IPS DF 6.9 (cell line): ENCODE measurements at regions not wholly inside any gene's neighbourhood (a gene's known extent, or its start where the extent isn't known, plus 50 kb on each side); places are given as distances from the start of the nearest gene placed in this dataset.

Source experiments
- DNase-seq: peaks from one replicate; pipeline ENCODE4 v3.0.0-alpha.2; 2013; ENCODE audit warnings: low read depth, low spot score
- H3K27ac ChIP-seq: one replicate; pipeline ENCODE4 v1.5.1; 2013; ENCODE audit warnings: low read length, control low read depth
- H3K27me3 ChIP-seq: 2 replicates; pipeline ENCODE4 v1.6.1; 2013; ENCODE audit warnings: mild to moderate bottlenecking, low read length; ENCODE audit not compliant: control insufficient read depth, insufficient read depth
- H3K36me3 ChIP-seq: 2 replicates; pipeline ENCODE4 v1.6.1; 2013; ENCODE audit warnings: low read length; ENCODE audit not compliant: control insufficient read depth, insufficient read depth
- H3K4me1 ChIP-seq: 2 replicates; pipeline ENCODE4 v1.6.1; 2013; ENCODE audit warnings: low read length; ENCODE audit not compliant: control insufficient read depth, insufficient read depth
- H3K4me3 ChIP-seq: 2 replicates; pipeline ENCODE4 v1.5.1; 2013; ENCODE audit warnings: mild to moderate bottlenecking, low read length
- H3K9me3 ChIP-seq: 2 replicates; pipeline ENCODE4 v1.6.1; 2013; ENCODE audit warnings: low read length, inconsistent platforms; ENCODE audit not compliant: control insufficient read depth, insufficient read depth
- WGBS: extraction: QIAGEN DNeasy Blood & Tissue Kit; methylation state at CpG from one replicate; pipeline ENCODE4 v1.1.7; 2013; ENCODE audit warnings: mixed read lengths, missing lambda C conversion rate; ENCODE audit not compliant: insufficient read length, insufficient coverage; 5-methylcytosine and 5-hydroxymethylcytosine counted together

DNA sequence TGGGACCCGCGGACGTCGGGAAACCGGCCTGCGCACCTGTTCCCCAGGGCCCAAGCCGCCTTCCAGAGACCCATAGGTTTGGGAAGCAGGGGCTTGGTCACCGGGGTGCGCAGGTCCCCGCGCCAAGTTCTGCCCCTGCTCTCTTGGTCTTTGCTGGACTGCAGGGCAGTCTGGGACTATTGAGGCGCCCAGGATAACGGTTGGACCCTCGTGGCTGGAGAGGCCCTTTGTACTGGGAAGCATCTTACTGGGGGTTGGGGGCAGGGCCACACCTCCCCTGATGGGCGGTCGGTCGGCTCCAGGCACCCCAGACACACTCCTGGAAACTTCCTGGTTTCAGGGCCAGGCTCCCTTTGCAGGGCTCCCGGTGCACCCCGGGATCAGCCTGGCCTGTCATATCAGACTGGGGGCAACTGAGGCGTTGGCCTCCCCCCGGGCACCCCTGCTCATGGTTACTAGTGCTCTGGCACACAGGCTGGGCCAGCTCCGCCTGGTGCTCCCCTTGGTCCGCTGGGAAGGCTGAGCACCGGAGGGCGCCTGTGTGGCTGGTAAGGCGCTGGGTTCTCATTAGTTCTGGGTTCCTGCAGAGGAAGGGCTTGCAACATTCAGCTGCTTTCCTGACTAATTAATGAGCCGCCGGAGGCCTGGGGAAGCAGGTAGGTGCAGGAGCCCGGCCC is 1250.5 kb downstream of the BRD1 start:
- no CpG with 5 or more reads among the region's 29 CpGs for WGBS
- Histone ChIP-seq H3K36me3 (no peaks in the 10 kb centered on the region), H3K27me3 (no peaks in the 10 kb centered on the region), H3K4me1 (no peaks in the 10 kb centered on the region; the same call in 1 of the 2 replicates), H3K9me3 (peaks cover 43% of the 10 kb centered on the region), H3K27ac (no peak overlapping the region), H3K4me3 (no peak overlapping the region)
- no peak for DNase-seq

- Histone ChIP-seq H3K27me3 (no peaks in the 10 kb centered on the region), H3K27ac (no peak overlapping the region), H3K9me3 (peaks cover 41% of the 10 kb centered on the region), H3K4me1 (no peaks in the 10 kb centered on the region; the same call in 1 of the 2 replicates), H3K4me3 (no peak overlapping the region), H3K36me3 (no peaks in the 10 kb centered on the region)
- DNase-seq = no peak
- no CpG with 5 or more reads among the region's 103 CpGs for WGBS
These were observed 1251.2 kb downstream of the BRD1 start for GRCh38 chr22:48576333-48577013.

DNA sequence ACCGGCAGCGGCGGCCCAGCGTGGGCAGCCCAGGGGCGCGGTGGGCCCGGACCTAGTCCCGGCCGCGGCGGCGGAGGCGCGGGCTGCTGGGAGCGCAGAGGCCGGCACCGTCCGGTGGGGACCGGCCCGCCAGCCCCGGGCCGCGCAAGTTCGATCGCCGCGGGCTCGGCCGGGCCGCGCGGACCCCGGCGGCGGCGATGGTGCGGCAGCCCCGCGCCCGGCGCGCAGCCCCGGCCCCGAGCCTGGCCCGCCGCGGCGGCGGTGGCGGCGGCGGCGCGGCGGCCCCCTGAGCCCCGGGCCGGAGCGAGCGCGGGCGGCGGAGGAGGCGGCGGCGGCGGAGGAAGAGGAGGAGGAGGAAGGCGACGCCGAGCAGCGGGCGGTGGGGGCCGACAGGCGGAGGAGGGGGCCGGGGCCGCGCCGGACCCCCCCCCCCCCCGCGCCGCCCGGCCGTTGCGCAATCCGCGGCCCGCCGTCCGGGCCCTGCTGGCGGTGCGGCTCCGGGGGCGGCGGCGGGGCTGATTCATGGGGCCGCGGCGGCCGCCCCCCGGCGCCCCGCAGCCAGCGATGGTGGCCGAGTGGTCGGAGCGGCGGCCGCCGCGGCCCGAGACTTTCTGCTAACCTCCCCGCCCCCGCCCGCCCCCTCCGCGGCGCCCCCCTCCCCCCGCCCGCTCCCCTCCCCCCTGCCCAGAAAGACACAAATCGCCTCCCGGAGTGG is 1251.9 kb downstream of the BRD1 start:
- Histone ChIP-seq H3K9me3 (peaks cover 39% of the 10 kb centered on the region), H3K4me1 (no peaks in the 10 kb centered on the region; the same call in 1 of the 2 replicates)

GRCh38 chr22:48574776-48575617 is 1252.7 kb downstream of the BRD1 start:
- no peaks in the 10 kb centered on the region for H3K27me3 ChIP-seq
- no peaks in the 10 kb centered on the region for H3K36me3 ChIP-seq
- H3K9me3 ChIP-seq = peaks cover 35% of the 10 kb centered on the region
- no CpG with 5 or more reads among the region's 92 CpGs for whole genome bisulfite sequencing
- H3K4me1 ChIP-seq = no peaks in the 10 kb centered on the region; the same call in 1 of the 2 replicates
- no peak overlapping the region for H3K27ac ChIP-seq
- no peak for DNase-seq
- no peak overlapping the region for H3K4me3 ChIP-seq

More for the DNA sequence above, 1251.9 kb downstream of the BRD1 start:
- no peak for DNase-seq
- Histone ChIP-seq H3K36me3 (no peaks in the 10 kb centered on the region), H3K27ac (no peak overlapping the region), H3K4me3 (no peak overlapping the region), H3K27me3 (no peaks in the 10 kb centered on the region)
- WGBS = no CpG with 5 or more reads among the region's 120 CpGs

GRCh38 chr22:48573766-48574165 is 1253.9 kb downstream of the BRD1 start:
- Histone ChIP-seq H3K4me3 (no peak overlapping the region), H3K4me1 (no peaks in the 10 kb centered on the region; the same call in 1 of the 2 replicates), H3K9me3 (peaks cover 36% of the 10 kb centered on the region), H3K36me3 (no peaks in the 10 kb centered on the region; the same call in 1 of the 2 replicates), H3K27me3 (no peaks in the 10 kb centered on the region), H3K27ac (no peak overlapping the region)
- no CpG with 5 or more reads among the region's 4 CpGs for WGBS
- no peak for DNase-seq

DNA sequence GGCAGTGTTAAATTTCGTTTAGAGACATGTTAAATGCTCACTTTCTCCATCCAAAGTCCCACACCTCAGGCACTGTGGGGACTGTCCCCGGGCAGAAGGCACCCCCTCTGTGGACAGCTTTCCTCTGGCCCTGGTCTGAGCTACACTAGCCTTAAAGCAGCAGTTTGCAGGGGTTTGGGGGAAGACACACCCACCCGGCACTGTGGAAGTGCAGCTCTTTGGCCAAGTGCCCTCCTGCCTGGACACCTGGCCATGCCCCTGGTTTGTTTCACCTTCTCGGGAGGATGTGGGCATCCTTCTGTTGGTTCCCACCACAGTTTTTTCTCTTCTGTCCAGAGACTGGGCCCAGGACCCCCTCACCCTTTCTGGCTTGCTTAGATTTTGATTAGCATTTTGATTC is 1254.7 kb downstream of the BRD1 start:
- H3K4me3 ChIP-seq = no peak overlapping the region
- peaks cover 30% of the 10 kb centered on the region for H3K9me3 ChIP-seq
- H3K36me3 ChIP-seq = no peaks in the 10 kb centered on the region; the same call in 1 of the 2 replicates
- no peak overlapping the region for H3K27ac ChIP-seq
- H3K27me3 ChIP-seq = no peaks in the 10 kb centered on the region
- no peaks in the 10 kb centered on the region; the same call in 1 of the 2 replicates for H3K4me1 ChIP-seq
- WGBS = no CpG with 5 or more reads among the region's 4 CpGs
- DNase-seq = no peak

GRCh38 chr22:48570912-48571311 is 1256.8 kb downstream of the BRD1 start:
- no CpG with 5 or more reads among the region's 2 CpGs for WGBS
- no peak for DNase-seq
- Histone ChIP-seq H3K36me3 (no peaks in the 10 kb centered on the region; the same call in 1 of the 2 replicates), H3K9me3 (peaks cover 32% of the 10 kb centered on the region), H3K27ac (no peak overlapping the region), H3K27me3 (no peaks in the 10 kb centered on the region), H3K4me1 (no peaks in the 10 kb centered on the region), H3K4me3 (no peak overlapping the region)

DNA sequence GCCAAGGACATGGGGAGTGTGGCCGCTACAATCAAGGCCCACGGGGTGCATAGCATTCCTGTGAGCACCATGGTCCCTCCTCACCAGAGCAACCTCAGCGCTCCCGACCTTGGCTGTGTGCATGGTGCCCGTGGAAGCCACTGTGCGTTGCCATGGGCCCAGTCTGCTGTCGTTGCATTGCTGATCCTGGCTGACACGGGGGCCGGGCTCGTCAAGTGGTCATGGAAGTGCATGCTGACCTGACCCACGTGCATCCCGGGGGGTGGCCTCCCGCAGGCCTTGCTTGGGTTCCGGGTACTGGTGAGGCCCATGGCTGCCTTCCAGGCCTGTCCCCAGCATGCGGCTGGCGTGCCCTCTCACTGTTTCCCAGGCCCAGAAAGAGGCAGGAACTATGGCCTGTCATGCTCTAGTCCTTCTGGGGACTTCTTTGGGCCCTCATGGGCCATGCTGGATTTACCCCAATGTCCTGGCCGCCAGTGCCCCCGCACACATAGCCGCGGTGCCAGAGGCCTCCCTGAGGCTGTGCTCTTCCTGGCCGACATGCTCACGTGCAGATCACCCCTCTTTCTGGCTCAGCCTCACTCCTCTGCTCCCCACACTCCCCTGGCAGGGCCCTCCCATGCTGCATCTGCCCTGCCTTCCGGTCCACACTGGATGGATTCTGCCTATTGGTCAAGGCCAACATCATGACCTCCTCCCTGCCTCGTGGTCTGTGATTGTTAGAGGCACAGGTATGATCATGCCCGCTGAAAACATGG is 1258.0 kb downstream of the BRD1 start:
- Histone ChIP-seq H3K27me3 (no peaks in the 10 kb centered on the region), H3K4me3 (no peak overlapping the region), H3K4me1 (no peaks in the 10 kb centered on the region), H3K36me3 (no peaks in the 10 kb centered on the region; the same call in 1 of the 2 replicates), H3K9me3 (peaks cover 41% of the 10 kb centered on the region), H3K27ac (no peak overlapping the region)
- DNase-seq = no peak
- WGBS = no CpG with 5 or more reads among the region's 25 CpGs

DNA sequence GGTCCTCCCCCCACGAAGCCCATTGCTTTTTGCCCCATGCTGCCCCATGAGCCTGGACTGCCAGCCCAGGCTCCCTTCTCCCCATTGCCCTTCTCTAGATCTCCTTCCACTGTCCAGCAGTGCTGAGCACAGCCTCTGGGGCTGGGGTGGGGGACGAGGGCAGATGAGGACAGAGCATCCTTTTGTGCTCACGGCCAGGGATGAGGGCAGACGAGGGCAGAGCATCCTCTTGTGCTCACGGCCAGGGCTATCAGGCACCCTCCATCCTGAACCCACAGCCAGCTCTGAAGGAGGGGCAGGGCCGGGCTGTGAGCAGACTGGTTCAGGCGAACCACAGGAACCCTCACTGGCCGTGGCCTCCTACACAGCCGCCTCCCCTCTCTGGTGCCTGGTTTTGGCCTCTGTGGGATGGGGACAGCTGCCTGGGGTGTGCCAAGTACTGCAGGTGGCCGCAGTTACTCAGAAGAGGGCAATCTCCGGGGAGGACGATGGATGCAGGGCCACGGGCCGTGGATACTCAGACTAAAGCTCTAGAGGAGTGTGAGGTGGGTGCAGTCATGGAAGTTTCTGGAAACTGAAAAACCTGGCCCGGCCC is 1258.8 kb downstream of the BRD1 start:
- Histone ChIP-seq H3K9me3 (peaks cover 39% of the 10 kb centered on the region), H3K27me3 (no peaks in the 10 kb centered on the region), H3K27ac (no peak overlapping the region), H3K4me3 (no peak overlapping the region), H3K36me3 (no peaks in the 10 kb centered on the region; the same call in 1 of the 2 replicates), H3K4me1 (no peaks in the 10 kb centered on the region)
- DNase-seq = no peak
- no CpG with 5 or more reads among the region's 15 CpGs for WGBS
